ENCODE measurements at regions not wholly inside any gene's neighbourhood (a gene's known extent, or its start where the extent isn't known, plus 50 kb on each side); places are given as distances from the start of the nearest gene placed in this dataset.

DNA sequence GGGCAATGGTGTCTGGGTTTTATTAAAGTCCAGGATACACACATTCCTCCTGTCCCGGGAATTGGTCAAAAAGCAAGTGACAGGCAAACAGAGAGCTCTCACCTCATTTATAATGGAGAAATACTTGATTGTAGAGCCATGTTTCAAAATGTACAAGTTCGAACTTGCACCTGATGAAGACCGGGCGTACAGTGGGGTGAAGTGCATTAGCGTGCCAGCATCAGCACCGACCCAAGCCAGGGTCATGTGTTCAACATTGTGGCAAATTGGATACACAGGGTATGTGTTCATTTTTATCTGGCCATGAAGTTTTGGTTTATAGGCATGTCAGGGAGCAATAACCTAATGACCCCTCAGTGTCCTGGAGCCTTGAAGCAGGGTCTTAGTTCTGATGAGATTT lies 472.5 kb downstream of the IRX1 start:
- H4K20me1 ChIP-seq (replicated peaks; ENCODE audit: control insufficient read depth, extremely low read depth, insufficient read depth, low read length), result no peaks in the 10 kb centered on the region
- H2AFZ ChIP-seq (ENCODE audit: low read depth, low read length), result no peak overlapping the region
- CTCF ChIA-PET, result interaction anchor here (0.6 kb wide), 1 partner anchor 91 kb away, joined by 3 read pairs; no protein-coding TSS in a partner anchor
- intact Hi-C loops (cut with micrococcal nuclease) (no loop called here), dilution Hi-C loops (cut with MboI; ENCODE audit: extremely low pct_ligation_motif_present, low sequenced_read_pairs) (no loop called here)
- TF ChIP-seq, protein P1, sequence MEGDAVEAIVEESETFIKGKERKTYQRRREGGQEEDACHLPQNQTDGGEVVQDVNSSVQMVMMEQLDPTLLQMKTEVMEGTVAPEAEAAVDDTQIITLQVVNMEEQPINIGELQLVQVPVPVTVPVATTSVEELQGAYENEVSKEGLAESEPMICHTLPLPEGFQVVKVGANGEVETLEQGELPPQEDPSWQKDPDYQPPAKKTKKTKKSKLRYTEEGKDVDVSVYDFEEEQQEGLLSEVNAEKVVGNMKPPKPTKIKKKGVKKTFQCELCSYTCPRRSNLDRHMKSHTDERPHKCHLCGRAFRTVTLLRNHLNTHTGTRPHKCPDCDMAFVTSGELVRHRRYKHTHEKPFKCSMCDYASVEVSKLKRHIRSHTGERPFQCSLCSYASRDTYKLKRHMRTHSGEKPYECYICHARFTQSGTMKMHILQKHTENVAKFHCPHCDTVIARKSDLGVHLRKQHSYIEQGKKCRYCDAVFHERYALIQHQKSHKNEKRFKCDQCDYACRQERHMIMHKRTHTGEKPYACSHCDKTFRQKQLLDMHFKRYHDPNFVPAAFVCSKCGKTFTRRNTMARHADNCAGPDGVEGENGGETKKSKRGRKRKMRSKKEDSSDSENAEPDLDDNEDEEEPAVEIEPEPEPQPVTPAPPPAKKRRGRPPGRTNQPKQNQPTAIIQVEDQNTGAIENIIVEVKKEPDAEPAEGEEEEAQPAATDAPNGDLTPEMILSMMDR (IDR thresholded peaks at IDR 0.05; ENCODE audit: extremely low read depth in 1 of 2, insufficient read depth in 1 of 2, low read depth in 1 of 2, low read length in 2 of 2), result no peak
- TF ChIP-seq, protein P2, sequence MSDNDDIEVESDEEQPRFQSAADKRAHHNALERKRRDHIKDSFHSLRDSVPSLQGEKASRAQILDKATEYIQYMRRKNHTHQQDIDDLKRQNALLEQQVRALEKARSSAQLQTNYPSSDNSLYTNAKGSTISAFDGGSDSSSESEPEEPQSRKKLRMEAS (IDR thresholded peaks at IDR 0.05; ENCODE audit: insufficient read depth, insufficient read length), result no peak
- TF ChIP-seq JUN (IDR thresholded peaks at IDR 0.05; ENCODE audit: borderline replicate concordance, insufficient read depth, insufficient read length, low read depth), result no peak
- no peak for TF ChIP-seq EZH2 (IDR thresholded peaks at IDR 0.05; ENCODE audit: borderline replicate concordance, low read depth, low read length, severe bottlenecking)
- no peak for TF ChIP-seq FOS (IDR thresholded peaks at IDR 0.05; ENCODE audit: borderline replicate concordance, insufficient read depth, low read length)
- no peak for TF ChIP-seq POLR2AphosphoS5 (IDR thresholded peaks at IDR 0.05; ENCODE audit: insufficient read depth, low read depth, low read length)
- no peak for TF ChIP-seq GATA2 (IDR thresholded peaks at IDR 0.05; ENCODE audit: insufficient read depth, insufficient read length, low read depth, low read length)
- TF ChIP-seq POLR2A (IDR thresholded peaks at IDR 0.05; ENCODE audit: low read depth, low read length), result no peak
- no peak for TF ChIP-seq MYC (IDR thresholded peaks at IDR 0.05; ENCODE audit: low read depth, low read length)
- no peaks in the 10 kb centered on the region for H3K27me3 ChIP-seq (ENCODE audit: control insufficient read depth in 2 of 2, insufficient read depth in 2 of 2, low read length in 2 of 2)
- peaks cover 6% of the 10 kb centered on the region for H3K9me3 ChIP-seq (replicated peaks; ENCODE audit: control insufficient read depth, insufficient read depth, low read length)
- no peaks in the 10 kb centered on the region for H3K36me3 ChIP-seq (ENCODE audit: control insufficient read depth in 2 of 2, extremely low read depth in 1 of 2, insufficient read depth in 2 of 2, low read length in 2 of 2)
- H3K4me3 ChIP-seq (replicated peaks in 1 of 3; ENCODE audit: insufficient read depth in 1 of 3, low read depth in 1 of 3, low read length in 3 of 3), result no peak overlapping the region
- H3K4me1 ChIP-seq (ENCODE audit: control insufficient read depth, extremely low read depth, insufficient read depth, low read length), result no peaks in the 10 kb centered on the region
- POLR2A ChIA-PET, result no interaction called here
- no peak overlapping the region for H3K27ac ChIP-seq (ENCODE audit: insufficient read depth, low read depth, low read length)
- BruUV-seq (replicated peaks), result no TSS peak
- H3K9me1 ChIP-seq (replicated peaks; ENCODE audit: control insufficient read depth, extremely low read depth, insufficient read depth, low read length), result no peaks in the 10 kb centered on the region
- no peak overlapping the region for H3K4me2 ChIP-seq (ENCODE audit: insufficient read depth, low read length)
- no peak overlapping the region for H3K9ac ChIP-seq (replicated peaks; ENCODE audit: extremely low read depth, insufficient read depth, low read length)
- DNase-seq (ENCODE audit: low read depth, low spot score) (no peak), FAIRE-seq (no peak)
- no peaks in the 10 kb centered on the region for H3K79me2 ChIP-seq (ENCODE audit: control insufficient read depth, insufficient read depth, low read length)
